GM18508 (cell line): ENCODE measurements at regions not wholly inside any gene's neighbourhood (a gene's known extent, or its start where the extent isn't known, plus 50 kb on each side); places are given as distances from the start of the nearest gene placed in this dataset.

ENCODE experiments used
- ATAC-seq: cut with Tn5 transposase; IDR thresholded peaks from one replicate; pipeline ENCODE4 v1.9.1; 2021; ENCODE audit warnings: moderate number of reproducible peaks; ENCODE audit not compliant: insufficient read depth, unreplicated experiment

- ATAC-seq, result no peak
These were observed 814.5 kb downstream of the MTRR start for GRCh38 chr5:8683496-8683895.

- no peak for ATAC-seq
These were observed 816.8 kb downstream of the MTRR start for GRCh38 chr5:8685704-8686103.

GRCh38 chr5:8686707-8687106 lies 817.8 kb downstream of the MTRR start:
- ATAC-seq, result no peak

- ATAC-seq, result no peak
These were observed 820.8 kb downstream of the MTRR start for GRCh38 chr5:8689773-8690172.

GRCh38 chr5:8691221-8691620 lies 822.3 kb downstream of the MTRR start:
- no peak for ATAC-seq

- no peak for ATAC-seq
These were observed 824.4 kb downstream of the MTRR start for GRCh38 chr5:8693341-8693844.

- ATAC-seq, result no peak
These were observed 825.6 kb downstream of the MTRR start for GRCh38 chr5:8694545-8694944.

- no peak for ATAC-seq
These were observed 827.2 kb downstream of the MTRR start for GRCh38 chr5:8695902-8696845.

GRCh38 chr5:8700222-8700621 lies 831.3 kb downstream of the MTRR start:
- ATAC-seq, result no peak

- no peak for ATAC-seq
These were observed 831.7 kb downstream of the MTRR start for GRCh38 chr5:8700671-8701070.

- no peak for ATAC-seq
These were observed 832.3 kb downstream of the MTRR start for GRCh38 chr5:8701251-8701650.

GRCh38 chr5:8710426-8710930 lies 835.4 kb downstream of the SEMA5A start:
- ATAC-seq, result no peak

GRCh38 chr5:8714198-8714597 lies 831.7 kb downstream of the SEMA5A start:
- no peak for ATAC-seq

- ATAC-seq, result no peak
These were observed 831.0 kb downstream of the SEMA5A start for GRCh38 chr5:8714861-8715260.

GRCh38 chr5:8719796-8720195 lies 826.1 kb downstream of the SEMA5A start:
- ATAC-seq, result no peak

GRCh38 chr5:8720506-8720905 lies 825.4 kb downstream of the SEMA5A start:
- no peak for ATAC-seq

GRCh38 chr5:8721536-8721935 lies 824.3 kb downstream of the SEMA5A start:
- no peak for ATAC-seq

- no peak for ATAC-seq
These were observed 819.4 kb downstream of the SEMA5A start for GRCh38 chr5:8726383-8727036.

- no peak for ATAC-seq
These were observed 818.5 kb downstream of the SEMA5A start for GRCh38 chr5:8727396-8727795.

GRCh38 chr5:8729437-8729836 lies 816.4 kb downstream of the SEMA5A start:
- no peak for ATAC-seq

GRCh38 chr5:8730194-8730593 lies 815.7 kb downstream of the SEMA5A start:
- no peak for ATAC-seq
